SH-SY5Y (cell line): ENCODE measurements at regions not wholly inside any gene's neighbourhood (a gene's known extent, or its start where the extent isn't known, plus 50 kb on each side); places are given as distances from the start of the nearest gene placed in this dataset.

ENCODE experiments used
- GATA2 ChIP-seq: IDR thresholded peaks from 2 replicates; pipeline ENCODE4 v1.6.1; 2011; ENCODE audit warnings: mild to moderate bottlenecking, low read depth, low read length
- GATA3 ChIP-seq: IDR thresholded peaks from 2 replicates; pipeline ENCODE4 v1.6.1; 2011; ENCODE audit warnings: low read depth, mild to moderate bottlenecking, low read length, moderate library complexity

DNA sequence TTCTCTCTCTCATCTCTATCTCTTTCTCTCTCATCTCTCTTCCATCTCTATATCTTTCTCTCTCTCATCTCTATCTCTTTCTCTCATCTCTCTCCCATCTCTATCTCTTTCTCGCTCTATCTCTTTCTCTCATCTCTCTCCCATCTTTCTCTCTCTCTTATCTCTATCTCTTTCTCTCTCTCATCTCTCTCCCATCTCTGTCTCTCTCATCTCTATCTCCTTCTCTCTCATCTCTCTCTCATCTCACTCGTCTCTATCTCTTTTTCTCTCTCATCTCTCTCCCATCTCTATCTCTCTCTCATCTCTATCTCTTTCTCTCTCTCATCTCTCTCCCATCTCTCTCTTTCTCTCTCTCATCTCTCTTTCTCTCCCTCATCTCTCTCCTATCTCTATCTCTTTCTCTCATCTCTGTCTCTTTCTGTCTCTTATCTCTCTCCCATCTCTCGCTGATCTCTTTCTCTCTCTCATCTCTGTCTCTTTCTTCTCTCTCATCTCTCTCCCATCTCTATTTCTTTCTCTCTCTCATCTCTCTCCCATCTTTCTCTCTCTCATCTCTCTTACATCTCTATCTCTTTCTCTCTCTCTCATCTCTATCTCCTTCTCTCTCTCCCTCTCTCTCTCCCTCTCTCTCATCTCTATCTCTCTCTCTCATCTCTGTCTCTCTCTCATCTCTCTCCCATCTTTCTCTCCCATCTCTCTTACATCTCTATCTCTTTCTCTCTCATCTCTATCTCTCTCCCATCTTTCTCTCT is 388.7 kb downstream of the NPHP4 start:
- TF ChIP-seq GATA3 (no peak), GATA2 (no peak)
